Esophagus mucosa (tissue), 1 donor: ENCODE measurements at regions not wholly inside any gene's neighbourhood (a gene's known extent, or its start where the extent isn't known, plus 50 kb on each side); places are given as distances from the start of the nearest gene placed in this dataset.

Experiments
- ATAC-seq: fragments of 200-7000 bp; cut with Tn5 transposase; one replicate; pipeline ENCODE4 v1.9.1; 2020
- donor health status: DM: yes; HTN: yes; CAD: no.

GRCh38 chr3:23644099-23644498 lies 161.7 kb upstream of the UBE2E1 start:
- ATAC-seq, result no peak

DNA sequence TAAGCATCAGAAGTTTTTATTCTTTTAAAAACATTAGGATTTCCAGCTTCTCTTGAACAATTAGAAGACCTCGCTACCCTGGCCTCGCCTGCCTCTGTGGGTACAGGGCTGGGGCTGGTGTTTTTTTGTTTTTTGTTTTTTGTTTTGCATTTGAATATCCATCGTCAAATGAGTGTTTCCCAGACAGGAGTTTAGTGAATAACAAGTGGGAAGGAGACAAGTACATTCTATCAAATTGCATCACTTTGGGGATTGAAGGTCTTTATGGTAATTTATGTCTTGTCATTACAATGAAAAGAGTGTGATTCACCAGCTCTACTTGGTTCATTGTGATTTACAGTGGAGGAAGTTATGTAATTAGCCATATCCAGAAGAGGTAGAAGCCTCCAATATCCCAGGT lies 161.1 kb upstream of the UBE2E1 start:
- peak; percentile 60 for ATAC-seq

DNA sequence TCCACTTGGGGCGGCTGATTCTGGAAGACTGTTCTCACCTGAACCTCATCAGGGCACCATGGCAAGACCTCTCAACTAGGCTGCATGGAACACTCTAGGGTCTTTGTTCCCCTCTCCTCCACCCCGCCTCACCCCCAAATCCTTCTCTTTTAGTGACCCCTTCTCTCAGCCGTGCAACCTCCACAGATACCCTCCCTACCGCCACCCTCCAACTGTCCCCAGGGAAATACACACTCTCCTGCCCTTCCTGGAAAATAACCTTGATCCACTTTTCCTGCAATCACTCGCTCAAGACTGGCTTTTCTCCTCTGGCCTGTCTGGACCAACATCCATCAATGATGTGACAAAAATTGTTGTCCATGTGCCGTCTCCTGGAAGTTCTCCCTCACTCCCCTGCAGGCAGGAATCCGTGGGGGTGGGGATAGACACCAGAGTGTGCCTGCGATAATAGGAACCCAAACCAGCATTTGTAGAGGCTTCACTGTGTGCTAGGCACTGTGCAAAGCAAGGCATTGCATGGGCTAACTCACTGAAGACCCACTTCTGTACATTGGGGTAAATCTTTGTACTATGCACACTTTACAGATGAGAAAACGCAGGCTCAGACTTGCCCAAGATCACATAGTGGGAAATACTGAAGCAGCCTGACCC lies 160.1 kb upstream of the UBE2E1 start:
- ATAC-seq, result no peak

GRCh38 chr3:23646184-23646920 lies 159.4 kb upstream of the UBE2E1 start:
- no peak for ATAC-seq

- no peak for ATAC-seq
Measured at GRCh38 chr3:23647706-23648258, 158.0 kb upstream of the UBE2E1 start.

DNA sequence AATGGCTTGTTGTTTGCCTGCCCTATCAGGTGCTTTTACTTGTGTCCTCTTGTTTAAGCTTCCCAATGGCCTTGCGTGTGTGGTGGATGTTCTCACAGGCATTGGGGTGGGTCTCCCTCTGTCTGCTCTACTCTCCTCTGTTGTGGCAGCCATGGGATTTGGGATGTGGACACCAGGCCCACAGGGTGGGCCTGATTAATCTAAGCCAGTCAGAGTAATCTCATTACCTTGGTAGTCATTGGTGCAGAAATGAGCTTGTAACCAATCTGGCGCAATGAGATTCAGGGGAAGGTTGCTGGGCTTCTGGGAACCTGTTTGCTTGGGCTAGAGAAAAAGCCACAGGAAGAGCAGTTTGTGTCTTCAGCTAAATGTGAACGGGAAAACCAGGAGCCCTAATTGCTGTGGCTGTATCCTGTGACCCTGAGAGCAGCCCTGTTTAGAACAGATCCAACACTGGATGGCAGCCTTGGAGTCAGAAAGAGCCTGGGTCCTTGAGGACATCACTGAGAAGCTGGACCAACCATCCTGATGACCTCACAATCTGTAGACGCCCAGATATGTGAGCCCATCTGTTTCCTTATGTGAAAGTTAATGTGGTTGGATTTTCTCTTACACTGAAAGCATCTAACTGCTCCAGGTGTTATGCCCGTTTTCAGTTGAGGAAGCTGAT lies 157.3 kb upstream of the UBE2E1 start:
- ATAC-seq, result peak; percentile 26

GRCh38 chr3:23648996-23649395 lies 156.8 kb upstream of the UBE2E1 start:
- ATAC-seq, result peak; percentile 91

DNA sequence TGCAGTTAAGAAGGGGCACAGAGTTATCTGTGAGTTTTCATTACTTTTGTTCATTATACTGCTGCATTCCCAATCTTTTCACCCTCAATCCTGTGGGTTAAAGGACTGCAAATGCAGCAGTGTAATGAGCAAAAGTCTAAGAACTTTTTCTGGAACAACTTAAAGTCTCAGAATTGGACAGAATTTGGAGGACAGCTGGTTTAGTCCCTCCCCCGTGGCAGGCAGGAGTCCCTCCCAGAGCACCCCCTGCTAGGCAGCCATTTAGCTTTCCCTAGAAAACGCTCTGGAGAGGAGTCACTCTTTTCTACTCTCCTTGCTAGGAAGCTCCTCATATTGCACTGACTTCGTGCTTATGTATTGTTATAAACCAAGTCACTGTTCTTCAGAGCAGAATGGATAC lies 156.3 kb upstream of the UBE2E1 start:
- no peak for ATAC-seq

DNA sequence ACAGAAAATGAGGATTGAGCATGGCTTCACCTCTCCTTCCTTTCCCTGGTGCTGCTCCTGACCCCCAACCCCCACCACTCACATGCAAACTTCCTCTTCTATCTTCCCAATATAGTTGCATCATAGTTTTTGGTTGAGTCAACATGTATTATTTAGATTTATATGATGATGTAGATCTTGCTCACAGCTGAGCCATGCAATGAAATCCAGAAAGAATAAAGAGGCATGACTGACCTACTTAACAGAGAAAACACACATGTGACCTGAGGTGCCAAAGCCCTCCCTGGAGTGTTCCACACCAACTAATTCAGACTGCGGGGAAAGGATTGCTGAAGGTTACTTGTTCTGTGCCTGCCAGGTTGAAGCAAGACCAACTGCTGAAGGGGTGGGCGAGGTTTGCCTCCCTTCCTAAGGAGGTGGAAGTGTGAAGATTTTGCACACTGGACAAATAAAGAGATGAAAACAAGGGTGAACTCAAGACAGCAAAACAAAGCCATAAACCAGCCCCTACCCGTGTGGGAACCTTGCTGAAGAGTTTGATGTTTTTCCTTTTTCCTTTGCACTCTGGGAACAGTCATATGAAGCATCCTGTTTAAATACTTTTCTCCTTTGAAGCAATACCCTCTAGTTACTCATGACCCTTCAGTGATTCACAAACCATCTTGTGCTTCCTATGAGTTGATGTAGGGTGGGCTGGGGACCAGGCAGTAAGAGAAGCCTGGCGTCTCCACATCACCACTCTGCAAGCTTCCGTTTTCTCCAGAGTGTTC lies 155.2 kb upstream of the UBE2E1 start:
- ATAC-seq, result peak; percentile 86

DNA sequence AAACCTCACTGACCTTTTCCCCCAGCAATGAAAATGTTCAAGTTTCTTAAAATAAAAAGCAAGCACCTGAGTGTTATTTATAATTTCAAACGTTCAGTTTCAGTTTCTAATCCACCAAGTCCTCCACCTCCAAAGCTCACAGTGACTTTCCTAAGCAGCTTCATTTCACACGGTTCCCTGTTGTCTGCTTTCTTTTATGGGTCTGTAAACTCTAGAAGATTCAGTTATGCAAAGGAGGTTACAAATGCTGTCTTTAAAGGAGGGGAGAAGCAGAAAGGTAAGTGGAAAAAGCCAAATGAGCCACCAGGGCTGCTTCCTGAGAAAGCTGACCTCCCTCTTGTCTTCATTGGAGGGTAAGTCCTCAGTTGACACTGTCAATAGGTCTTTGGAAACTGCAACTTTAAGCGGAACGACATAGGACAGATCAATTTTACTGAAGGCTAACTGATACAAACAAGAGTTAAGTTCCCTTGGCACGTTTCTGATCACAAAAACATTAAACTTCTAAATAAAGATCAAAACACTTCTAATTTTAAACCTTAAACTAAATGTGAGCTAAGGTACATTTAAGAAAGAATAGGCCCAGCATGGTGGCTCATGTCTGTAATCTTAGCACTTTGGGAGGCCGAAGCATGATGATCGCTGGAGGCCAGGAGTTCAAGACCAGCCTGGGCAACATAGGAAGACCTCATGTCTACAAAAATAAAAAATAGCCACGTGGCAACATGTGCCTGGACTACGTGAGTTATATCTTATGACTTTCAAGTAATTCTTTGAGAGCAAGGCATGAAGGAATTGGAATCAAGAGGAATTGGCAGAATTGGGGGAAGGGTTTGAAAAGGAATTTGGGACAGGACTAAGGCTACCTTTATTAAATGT lies 151.9 kb upstream of the UBE2E1 start:
- no peak for ATAC-seq

DNA sequence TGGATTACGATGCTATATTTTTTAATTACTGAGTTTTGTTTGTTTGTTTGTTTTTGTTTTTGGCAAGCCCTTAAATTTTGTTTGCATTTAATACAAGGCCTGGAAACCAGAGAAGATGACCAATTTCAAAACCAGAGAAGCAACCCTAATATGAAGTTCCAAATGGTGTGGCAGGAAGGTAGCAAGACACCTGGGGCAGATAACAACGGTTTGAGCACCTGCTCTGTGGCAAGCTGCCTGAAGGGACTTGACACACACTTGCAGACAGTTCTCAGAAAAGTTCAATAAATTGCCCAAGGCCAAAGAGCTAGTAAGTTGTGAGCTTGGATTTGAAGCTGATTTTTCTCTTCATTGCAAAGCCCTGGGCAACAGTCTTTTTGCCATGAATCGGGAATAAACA lies 151.2 kb upstream of the UBE2E1 start:
- ATAC-seq, result no peak

- no peak for ATAC-seq
Measured at GRCh38 chr3:23655749-23656148, 150.0 kb upstream of the UBE2E1 start.

GRCh38 chr3:23656199-23656598 lies 149.6 kb upstream of the UBE2E1 start:
- ATAC-seq, result no peak

- ATAC-seq, result no peak
Measured at GRCh38 chr3:23656821-23657220, 148.9 kb upstream of the UBE2E1 start.

GRCh38 chr3:23657647-23658046 lies 148.1 kb upstream of the UBE2E1 start:
- ATAC-seq, result no peak

DNA sequence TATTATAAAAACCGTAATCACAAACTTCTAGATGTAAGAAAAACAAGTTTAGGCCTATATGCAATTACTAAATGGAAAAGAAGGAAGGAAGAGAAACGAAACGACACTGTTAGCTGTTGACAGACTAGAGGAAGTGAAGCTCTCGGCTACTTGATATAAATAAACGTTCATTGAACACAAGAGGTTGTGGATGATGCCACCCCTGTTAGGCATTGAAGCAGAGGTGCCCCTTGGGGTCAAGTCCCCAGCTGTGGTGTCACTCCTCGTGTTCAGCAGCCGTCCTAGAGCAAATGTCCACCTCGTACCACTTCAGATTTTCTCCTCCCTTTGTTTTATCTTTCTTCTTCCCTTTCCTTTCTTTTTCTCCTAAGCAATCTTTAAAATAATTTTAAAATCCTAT lies 146.5 kb upstream of the UBE2E1 start:
- ATAC-seq, result no peak

DNA sequence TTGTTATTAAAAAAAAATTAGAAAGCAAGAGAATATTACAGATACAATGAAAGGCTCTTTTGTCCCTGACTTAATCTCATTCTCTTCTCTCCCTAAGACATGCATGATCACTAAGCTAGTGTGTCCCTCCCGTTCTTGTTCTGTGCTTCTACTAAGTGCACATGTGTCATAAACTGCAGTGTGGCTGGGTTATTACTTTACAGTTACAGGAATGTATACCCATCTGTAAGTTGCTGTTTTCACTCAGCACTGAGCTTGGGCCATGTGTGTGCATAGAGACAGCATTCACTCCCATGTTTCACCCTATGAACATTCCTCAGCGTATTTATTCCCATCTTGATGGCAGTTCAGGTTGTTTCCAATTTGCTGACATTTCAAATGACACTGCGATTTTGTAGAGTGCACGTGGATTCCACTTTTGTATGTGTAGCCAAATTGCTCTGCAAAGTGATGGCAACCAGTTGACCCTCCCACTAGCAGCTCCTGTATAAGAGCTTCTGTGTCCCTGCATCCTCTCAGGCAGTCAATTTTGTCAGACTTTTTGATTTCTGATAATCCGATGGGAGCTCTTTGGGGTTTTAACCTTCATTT lies 145.8 kb upstream of the UBE2E1 start:
- no peak for ATAC-seq

DNA sequence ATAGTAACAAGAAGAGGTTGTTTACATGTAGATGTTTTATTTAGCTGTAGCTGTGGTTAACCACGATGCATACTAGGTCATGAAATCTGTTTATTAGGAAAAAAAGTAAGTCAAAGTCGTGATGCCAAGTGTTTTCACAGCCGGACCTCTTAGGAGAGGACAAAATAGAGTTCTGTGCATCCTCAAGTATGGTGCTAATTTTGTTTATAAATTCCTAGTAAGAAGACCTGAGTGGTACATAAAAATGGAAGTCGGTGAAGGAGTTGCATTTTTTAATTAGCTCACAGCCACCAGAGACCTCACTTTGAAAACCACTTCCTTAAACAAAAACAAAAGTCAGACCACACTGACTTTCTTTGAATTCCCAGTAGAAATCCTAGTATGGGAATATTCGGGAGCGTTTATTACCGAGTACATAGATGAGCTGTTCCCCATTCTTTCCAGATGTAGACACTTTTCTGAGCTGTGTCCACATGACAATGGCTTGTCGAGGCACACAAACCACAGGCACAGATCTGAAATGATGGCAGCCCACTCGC lies 143.6 kb upstream of the UBE2E1 start:
- no peak for ATAC-seq

GRCh38 chr3:23663246-23663645 lies 142.5 kb upstream of the UBE2E1 start:
- no peak for ATAC-seq

- ATAC-seq, result no peak
Measured at GRCh38 chr3:23663661-23664186, 142.0 kb upstream of the UBE2E1 start.

DNA sequence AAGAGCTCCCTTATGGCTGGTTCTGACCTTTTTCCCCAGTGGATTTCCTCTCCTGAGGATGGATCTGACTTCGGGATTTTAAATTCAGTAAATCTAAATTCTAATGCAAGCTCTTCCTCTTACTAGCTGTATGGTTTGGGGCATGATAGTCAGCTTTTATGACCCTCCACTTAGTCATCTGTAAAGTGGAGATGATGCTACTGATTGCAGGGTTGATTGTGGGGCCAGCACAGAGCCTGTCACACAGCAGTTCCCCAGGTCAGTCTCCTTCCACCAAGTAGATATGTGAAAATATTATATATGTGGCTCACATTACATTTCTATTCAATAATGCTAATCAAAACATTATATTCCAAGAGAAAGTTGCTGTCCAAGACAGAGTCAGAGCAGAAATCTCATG lies 141.3 kb upstream of the UBE2E1 start:
- no peak for ATAC-seq
